ENCODE measurements at regions not wholly inside any gene's neighbourhood (a gene's known extent, or its start where the extent isn't known, plus 50 kb on each side); places are given as distances from the start of the nearest gene placed in this dataset.

DNA sequence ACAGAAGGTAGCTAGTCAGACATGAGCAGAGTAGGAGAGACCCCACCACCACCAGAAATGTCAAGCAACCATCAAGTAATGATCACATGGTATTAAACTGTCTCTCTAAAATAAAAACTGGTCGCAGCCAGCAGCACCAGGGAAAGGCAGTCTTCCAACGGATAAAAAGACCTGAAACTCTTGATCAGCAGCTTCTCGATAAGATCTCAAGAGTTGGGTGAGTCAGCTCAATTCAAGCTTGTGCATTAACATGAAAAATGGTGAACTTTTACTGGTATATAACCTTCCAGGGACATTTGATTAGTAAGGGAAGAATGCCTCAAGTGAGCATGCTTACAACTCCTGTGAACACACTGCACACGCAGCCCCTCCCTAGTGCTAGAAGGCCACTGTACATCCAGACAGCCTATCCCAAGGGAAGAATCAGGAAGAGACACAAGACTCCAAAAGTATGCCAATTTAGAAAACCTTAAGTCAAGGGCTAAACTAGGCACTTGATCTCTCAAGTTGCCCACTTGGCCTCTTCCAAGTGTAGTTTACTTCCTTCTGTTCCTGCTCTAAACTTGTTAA, 270.0 kb upstream of the GNPDA2 start:
- TF ChIP-seq, protein P1, sequence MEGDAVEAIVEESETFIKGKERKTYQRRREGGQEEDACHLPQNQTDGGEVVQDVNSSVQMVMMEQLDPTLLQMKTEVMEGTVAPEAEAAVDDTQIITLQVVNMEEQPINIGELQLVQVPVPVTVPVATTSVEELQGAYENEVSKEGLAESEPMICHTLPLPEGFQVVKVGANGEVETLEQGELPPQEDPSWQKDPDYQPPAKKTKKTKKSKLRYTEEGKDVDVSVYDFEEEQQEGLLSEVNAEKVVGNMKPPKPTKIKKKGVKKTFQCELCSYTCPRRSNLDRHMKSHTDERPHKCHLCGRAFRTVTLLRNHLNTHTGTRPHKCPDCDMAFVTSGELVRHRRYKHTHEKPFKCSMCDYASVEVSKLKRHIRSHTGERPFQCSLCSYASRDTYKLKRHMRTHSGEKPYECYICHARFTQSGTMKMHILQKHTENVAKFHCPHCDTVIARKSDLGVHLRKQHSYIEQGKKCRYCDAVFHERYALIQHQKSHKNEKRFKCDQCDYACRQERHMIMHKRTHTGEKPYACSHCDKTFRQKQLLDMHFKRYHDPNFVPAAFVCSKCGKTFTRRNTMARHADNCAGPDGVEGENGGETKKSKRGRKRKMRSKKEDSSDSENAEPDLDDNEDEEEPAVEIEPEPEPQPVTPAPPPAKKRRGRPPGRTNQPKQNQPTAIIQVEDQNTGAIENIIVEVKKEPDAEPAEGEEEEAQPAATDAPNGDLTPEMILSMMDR (IDR thresholded peaks at IDR 0.05) = no peak
- TF ChIP-seq POLR2A (IDR thresholded peaks at IDR 0.05) = no peak

Data from Peyer's patch (tissue), 4 donors.